Choroid plexus epithelial cell (primary cell): ENCODE measurements at regions not wholly inside any gene's neighbourhood (a gene's known extent, or its start where the extent isn't known, plus 50 kb on each side); places are given as distances from the start of the nearest gene placed in this dataset.

Experiments used
- DNase-seq: peaks from one replicate; pipeline ENCODE4 v3.0.0-alpha.2; 2010; ENCODE audit warnings: low read depth
- H3K4me3 ChIP-seq: 2 replicates; pipeline ENCODE4 v1.5.1; 2011; ENCODE audit warnings: low read depth, mild to moderate bottlenecking, control low read depth, low read length, moderate library complexity
- TF ChIP-seq, protein P1 (sequence below): conservative IDR thresholded peaks from 2 replicates; pipeline ENCODE4 v1.5.1; 2011; ENCODE audit warnings: low read depth, mild to moderate bottlenecking, control low read depth, inconsistent platforms, low read length, moderate library complexity

DNA sequence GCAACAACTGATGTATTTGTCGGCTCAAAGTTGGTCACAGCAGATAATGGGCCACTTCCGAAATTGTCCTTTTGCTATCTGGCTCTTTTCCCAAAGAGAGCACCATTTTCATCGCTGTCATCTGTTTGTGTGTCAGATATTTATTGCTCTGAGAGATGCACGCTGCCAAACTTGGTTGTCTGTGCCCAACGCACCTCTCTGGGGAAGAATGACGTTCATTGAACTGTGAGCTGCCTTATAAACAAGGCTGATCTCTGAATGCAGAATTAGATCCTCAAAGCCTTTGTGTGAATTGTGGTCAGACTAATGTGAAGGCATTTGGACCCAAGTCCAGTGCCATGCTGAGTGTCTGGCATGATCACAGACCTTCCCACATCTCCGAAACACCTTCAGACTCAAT, 174.7 kb upstream of the LYZL1 start:
- DNase-seq, result no peak
- TF ChIP-seq, protein P1, sequence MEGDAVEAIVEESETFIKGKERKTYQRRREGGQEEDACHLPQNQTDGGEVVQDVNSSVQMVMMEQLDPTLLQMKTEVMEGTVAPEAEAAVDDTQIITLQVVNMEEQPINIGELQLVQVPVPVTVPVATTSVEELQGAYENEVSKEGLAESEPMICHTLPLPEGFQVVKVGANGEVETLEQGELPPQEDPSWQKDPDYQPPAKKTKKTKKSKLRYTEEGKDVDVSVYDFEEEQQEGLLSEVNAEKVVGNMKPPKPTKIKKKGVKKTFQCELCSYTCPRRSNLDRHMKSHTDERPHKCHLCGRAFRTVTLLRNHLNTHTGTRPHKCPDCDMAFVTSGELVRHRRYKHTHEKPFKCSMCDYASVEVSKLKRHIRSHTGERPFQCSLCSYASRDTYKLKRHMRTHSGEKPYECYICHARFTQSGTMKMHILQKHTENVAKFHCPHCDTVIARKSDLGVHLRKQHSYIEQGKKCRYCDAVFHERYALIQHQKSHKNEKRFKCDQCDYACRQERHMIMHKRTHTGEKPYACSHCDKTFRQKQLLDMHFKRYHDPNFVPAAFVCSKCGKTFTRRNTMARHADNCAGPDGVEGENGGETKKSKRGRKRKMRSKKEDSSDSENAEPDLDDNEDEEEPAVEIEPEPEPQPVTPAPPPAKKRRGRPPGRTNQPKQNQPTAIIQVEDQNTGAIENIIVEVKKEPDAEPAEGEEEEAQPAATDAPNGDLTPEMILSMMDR, result no peak
- no peak overlapping the region for H3K4me3 ChIP-seq

DNA sequence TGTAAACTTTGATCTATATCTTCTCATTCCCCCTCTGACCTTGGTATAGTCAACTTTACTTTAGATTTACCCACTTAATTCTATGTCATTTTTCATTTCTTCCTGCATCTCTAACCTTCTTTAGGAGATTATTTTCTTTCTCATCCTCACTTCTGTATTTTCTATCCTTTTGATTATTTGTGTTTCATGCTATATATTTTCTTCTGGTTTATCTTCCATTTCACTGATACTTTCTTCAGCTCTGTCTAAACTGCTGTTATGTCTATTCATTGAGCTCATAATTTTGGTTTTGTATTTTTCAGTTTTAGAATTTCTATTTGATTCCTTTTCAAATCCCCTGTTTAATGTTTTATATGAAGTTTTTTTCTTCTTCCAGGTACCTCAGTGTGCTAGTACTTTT, 171.1 kb upstream of the LYZL1 start:
- no peak for DNase-seq
- no peak overlapping the region for H3K4me3 ChIP-seq
- TF ChIP-seq, protein P1, result no peak

DNA sequence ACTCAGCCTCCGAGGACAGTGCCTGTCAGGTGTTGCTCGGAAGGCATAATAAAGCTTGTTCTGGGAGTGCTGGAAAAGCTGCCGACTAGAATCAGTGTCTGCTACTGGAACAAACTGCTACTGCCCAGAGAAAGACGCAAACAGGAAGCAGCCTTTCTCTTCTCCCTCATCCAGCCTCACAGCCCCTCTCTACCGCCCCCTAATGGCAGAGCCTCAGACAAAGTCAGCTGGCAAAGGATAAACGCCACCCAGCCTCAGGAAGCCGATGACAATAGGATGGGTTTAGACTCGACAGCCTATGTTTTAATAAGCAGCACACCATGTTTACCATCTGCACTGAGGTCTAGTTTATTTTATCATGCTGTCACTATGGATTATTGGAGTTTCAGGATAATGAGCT, 169.5 kb upstream of the LYZL1 start:
- TF ChIP-seq, protein P1, result peak; percentile 61
- DNase-seq, result peak; percentile 39
- no peak overlapping the region for H3K4me3 ChIP-seq

DNA sequence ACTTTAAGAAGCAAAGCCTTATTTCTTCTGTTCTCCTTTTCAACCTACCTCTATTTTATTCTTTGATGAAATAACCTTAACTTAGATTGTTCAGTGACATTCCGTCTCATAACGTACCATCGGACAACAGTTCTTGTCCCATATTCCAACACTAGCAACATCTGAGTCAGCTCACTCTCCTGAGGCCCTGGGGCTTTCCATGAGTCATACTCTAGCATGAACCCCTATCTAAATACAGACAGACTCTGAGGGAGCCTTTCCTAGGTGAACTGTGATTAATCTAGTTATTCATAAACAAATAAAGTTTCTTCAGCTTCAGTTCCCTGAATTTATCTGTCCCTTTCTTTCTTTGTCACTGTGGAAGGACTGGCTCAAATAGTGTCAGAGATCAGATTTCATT, 168.7 kb upstream of the LYZL1 start:
- TF ChIP-seq, protein P1, result no peak
- DNase-seq, result peak; percentile 86

DNA sequence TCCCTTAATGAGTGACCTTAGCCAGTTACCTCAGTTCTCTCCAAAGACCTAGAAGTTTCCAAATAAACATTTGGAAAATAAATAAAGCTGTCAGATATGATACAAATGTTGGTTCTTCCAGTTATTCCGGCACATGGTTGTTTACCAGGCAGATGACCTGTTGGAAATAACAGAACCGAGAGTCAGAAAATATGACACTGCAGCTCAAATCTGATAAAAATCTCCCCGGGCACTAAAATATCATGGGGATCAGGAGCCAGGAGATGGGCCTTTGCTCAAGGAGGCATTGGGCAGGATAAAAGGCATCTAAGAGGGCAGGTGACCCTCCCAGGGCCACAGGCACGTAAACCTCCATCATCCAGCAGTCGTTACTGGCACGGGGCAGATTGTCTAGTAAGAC, 164.0 kb upstream of the LYZL1 start:
- no peak overlapping the region for H3K4me3 ChIP-seq
- no peak for DNase-seq
- TF ChIP-seq, protein P1, result no peak

More for the DNA sequence above, 168.7 kb upstream of the LYZL1 start:
- H3K4me3 ChIP-seq, result no peak overlapping the region

DNA sequence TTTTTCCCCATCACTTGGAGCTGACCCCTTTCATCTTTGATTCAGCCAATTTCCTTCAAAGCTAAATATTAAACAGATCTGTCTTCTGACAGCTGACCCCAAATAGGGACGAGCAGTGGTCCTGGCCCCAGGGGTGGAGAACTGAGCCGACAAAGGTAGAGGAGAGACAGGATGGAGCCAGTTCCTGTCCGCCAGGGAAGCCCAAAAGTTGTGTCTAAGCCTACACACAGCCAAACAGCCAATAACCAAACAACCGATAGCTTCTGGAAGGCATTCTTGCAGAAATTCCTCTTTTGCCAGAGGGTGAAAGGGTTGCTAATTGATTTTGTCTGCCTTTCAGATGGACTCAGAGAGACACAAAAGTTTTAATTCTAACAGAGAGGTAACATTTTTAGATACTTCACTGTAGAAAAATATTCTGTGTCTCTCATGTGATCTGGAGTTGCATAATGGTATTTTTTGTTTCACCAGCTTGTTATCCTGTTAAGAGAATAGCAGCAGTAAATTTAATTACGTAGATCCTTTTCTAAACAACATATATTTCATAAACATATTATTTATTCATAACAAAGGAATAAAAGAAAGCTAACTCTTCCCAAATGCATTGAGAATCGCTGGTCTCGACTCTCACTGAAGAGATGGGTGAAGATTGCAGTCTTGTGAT, 161.7 kb upstream of the LYZL1 start:
- no peak overlapping the region for H3K4me3 ChIP-seq
- DNase-seq, result no peak
- TF ChIP-seq, protein P1, result no peak

DNA sequence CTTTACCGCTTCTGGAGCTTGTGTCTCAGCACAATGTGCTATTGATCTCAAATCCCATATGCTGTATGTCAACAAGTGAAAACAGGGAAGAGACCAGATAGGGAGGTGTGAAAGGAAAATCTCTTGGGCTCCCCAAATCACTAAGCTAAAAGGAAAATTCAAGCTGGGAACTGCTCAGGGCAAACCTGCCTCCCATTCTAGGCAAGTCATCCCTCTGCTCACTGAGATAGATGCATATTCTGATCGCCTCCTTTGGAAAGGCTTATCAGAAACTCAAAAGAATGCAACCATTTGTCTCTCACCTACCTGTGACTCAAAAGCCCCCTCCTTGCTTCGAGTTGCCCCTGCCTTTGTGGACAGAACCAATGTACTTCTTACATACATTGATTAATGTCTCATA, 161.1 kb upstream of the LYZL1 start:
- no peak for DNase-seq
- TF ChIP-seq, protein P1, result no peak
- no peak overlapping the region for H3K4me3 ChIP-seq
